Suppressor macrophage (primary cell): ENCODE measurements at regions not wholly inside any gene's neighbourhood (a gene's known extent, or its start where the extent isn't known, plus 50 kb on each side); places are given as distances from the start of the nearest gene placed in this dataset.
"Not testable (repeated sequence)": the region's sequence is repeated elsewhere in the genome, so short reads cannot be mapped to it uniquely, and the experiment has no call there.

Experiments
- DNase-seq, 4 experiments: peaks; one replicate each; pipeline ENCODE4 v3.0.0-alpha.2; 2020 to 2022

- no peak for DNase-seq
These were observed 266.5 kb upstream of the RIMS1 start for GRCh38 chr6:71619836-71620235.

- DNase-seq, result peak in 2 of 4 experiments; percentile 1 to 3
These were observed 264.3 kb upstream of the RIMS1 start for GRCh38 chr6:71621918-71622519.

- DNase-seq, result no peak
These were observed 244.2 kb upstream of the RIMS1 start for GRCh38 chr6:71642120-71642519.

- DNase-seq, result no peak
These were observed 243.6 kb upstream of the RIMS1 start for GRCh38 chr6:71642793-71643192.

- no peak for DNase-seq
These were observed 241.1 kb upstream of the RIMS1 start for GRCh38 chr6:71645299-71645698.

GRCh38 chr6:71649915-71650314 lies 236.4 kb upstream of the RIMS1 start:
- no peak for DNase-seq

GRCh38 chr6:71651636-71652035 lies 234.7 kb upstream of the RIMS1 start:
- no peak for DNase-seq

GRCh38 chr6:71656121-71656520 lies 230.2 kb upstream of the RIMS1 start:
- DNase-seq, result no peak

- no peak for DNase-seq
These were observed 220.4 kb upstream of the RIMS1 start for GRCh38 chr6:71665931-71666330.

GRCh38 chr6:71672876-71673275 lies 213.5 kb upstream of the RIMS1 start:
- DNase-seq, result no peak

- no peak for DNase-seq
These were observed 211.0 kb upstream of the RIMS1 start for GRCh38 chr6:71675386-71675785.

- no peak for DNase-seq
These were observed 210.1 kb upstream of the RIMS1 start for GRCh38 chr6:71676298-71676697.

GRCh38 chr6:71678091-71678490 lies 208.3 kb upstream of the RIMS1 start:
- no peak for DNase-seq

- no peak for DNase-seq
These were observed 205.0 kb upstream of the RIMS1 start for GRCh38 chr6:71681234-71681867.

GRCh38 chr6:71686021-71686677 lies 200.2 kb upstream of the RIMS1 start:
- not testable (repeated sequence) for DNase-seq

- DNase-seq, result no peak
These were observed 187.6 kb upstream of the RIMS1 start for GRCh38 chr6:71698702-71699101.

- peak in 2 of 4 experiments; percentile 2 to 3 for DNase-seq
These were observed 179.8 kb upstream of the RIMS1 start for GRCh38 chr6:71706523-71706922.

- no peak for DNase-seq
These were observed 179.3 kb upstream of the RIMS1 start for GRCh38 chr6:71707059-71707458.

- no peak for DNase-seq
These were observed 165.6 kb upstream of the RIMS1 start for GRCh38 chr6:71720705-71721104.

GRCh38 chr6:71721642-71722041 lies 164.7 kb upstream of the RIMS1 start:
- no peak for DNase-seq

- DNase-seq, result no peak
These were observed 163.6 kb upstream of the RIMS1 start for GRCh38 chr6:71722736-71723135.

GRCh38 chr6:71724456-71725125 lies 161.8 kb upstream of the RIMS1 start:
- DNase-seq, result no peak

- no peak for DNase-seq
These were observed 161.3 kb upstream of the RIMS1 start for GRCh38 chr6:71725126-71725470.

- no peak for DNase-seq
These were observed 160.2 kb upstream of the RIMS1 start for GRCh38 chr6:71726121-71726520.
